ENCODE measurements at regions not wholly inside any gene's neighbourhood (a gene's known extent, or its start where the extent isn't known, plus 50 kb on each side); places are given as distances from the start of the nearest gene placed in this dataset.

- no peaks in the 10 kb centered on the region for H3K4me1 ChIP-seq (ENCODE audit: insufficient read depth, low read length, poor library complexity, severe bottlenecking)
- H3K4me3 ChIP-seq (ENCODE audit: low read depth, low read length, poor library complexity, severe bottlenecking), result no peak overlapping the region
- H3K27me3 ChIP-seq (replicated peaks; ENCODE audit: insufficient read depth, low read depth, low read length, poor library complexity), result no peaks in the 10 kb centered on the region
- H3K27ac ChIP-seq (ENCODE audit: low read depth, low read length, poor library complexity, severe bottlenecking), result no peak overlapping the region
- H3K9me3 ChIP-seq (ENCODE audit: low read depth, low read length, poor library complexity, severe bottlenecking), result no peaks in the 10 kb centered on the region
- DNase-seq (ENCODE audit: low spot score), result no peak
- TF ChIP-seq CTCF (conservative IDR thresholded peaks at IDR 0.05; ENCODE audit: low read depth, low read length) (no peak), EZH2 (IDR thresholded peaks at IDR 0.05; ENCODE audit: borderline replicate concordance, low read depth, low read length, poor library complexity, severe bottlenecking) (no peak)
- intact Hi-C loops (cut with micrococcal nuclease; ENCODE audit: unreplicated experiment), result no loop called here
- POLR2A ChIA-PET (ENCODE audit: low non-redundant PET), result no interaction called here
- H3K36me3 ChIP-seq (ENCODE audit: insufficient read depth, low read length, poor library complexity, severe bottlenecking), result no peaks in the 10 kb centered on the region
- BruUV-seq (replicated peaks), result no TSS peak
- CTCF ChIA-PET, result no interaction called here
Measured at GRCh38 chr11:44515048-44515447, 50.4 kb upstream of the CD82 start.
